DOHH2 (cell line): ENCODE measurements at regions not wholly inside any gene's neighbourhood (a gene's known extent, or its start where the extent isn't known, plus 50 kb on each side); places are given as distances from the start of the nearest gene placed in this dataset.

ENCODE experiments used
- H3F3A ChIP-seq: fragments of 200-600 bp; sonication (generic), shearing (Covaris generic); 2 replicates; pipeline ENCODE4 v1.6.0; 2016; ENCODE audit warnings: antibody characterized with exemption, mild to moderate bottlenecking; ENCODE audit not compliant: control insufficient read depth, insufficient read depth
- H3K27ac ChIP-seq: fragments of 200-600 bp; sonication (generic); 2 replicates; pipeline ENCODE4 v1.5.1; 2014; ENCODE audit warnings: low read depth, mild to moderate bottlenecking, low read length, moderate library complexity
- H3K27me3 ChIP-seq: fragments of 200-600 bp; sonication (generic); 2 replicates; pipeline ENCODE4 v1.6.1; 2014; ENCODE audit warnings: mild to moderate bottlenecking, low read length, mixed read lengths; ENCODE audit not compliant: control insufficient read depth
- H3K36me3 ChIP-seq: fragments of 200-600 bp; sonication (generic); 2 replicates; pipeline ENCODE4 v1.6.1; 2014; ENCODE audit warnings: mild to moderate bottlenecking, low read length, moderate library complexity, mixed read lengths; ENCODE audit not compliant: control insufficient read depth
- H3K4me1 ChIP-seq: fragments of 200-600 bp; sonication (generic); 2 replicates; pipeline ENCODE4 v1.6.1; 2014; ENCODE audit warnings: mild to moderate bottlenecking, low read length, mixed read lengths; ENCODE audit not compliant: control insufficient read depth
- H3K4me2 ChIP-seq: fragments of 200-600 bp; sonication (generic); 2 replicates; pipeline ENCODE4 v1.6.0; 2014; ENCODE audit warnings: mild to moderate bottlenecking, low read length, moderate library complexity
- H3K4me3 ChIP-seq: fragments of 200-600 bp; sonication (generic); 2 replicates; pipeline ENCODE4 v1.5.1; 2014; ENCODE audit warnings: mild to moderate bottlenecking, low read length, mixed read lengths
- H3K79me2 ChIP-seq: fragments of 200-600 bp; sonication (generic); 2 replicates; pipeline ENCODE4 v1.6.1; 2014; ENCODE audit warnings: mild to moderate bottlenecking, low read length, mixed read lengths; ENCODE audit not compliant: control insufficient read depth
- H3K9me2 ChIP-seq: fragments of 200-600 bp; sonication (generic); replicated peaks from 2 replicates; pipeline ENCODE4 v1.6.1; 2014; ENCODE audit warnings: mild to moderate bottlenecking, low read length, mixed read lengths; ENCODE audit not compliant: control insufficient read depth
- H3K9me3 ChIP-seq: fragments of 200-600 bp; sonication (generic); 2 replicates; pipeline ENCODE4 v1.6.1; 2014; ENCODE audit warnings: antibody characterized with exemption, low read length, mixed read lengths; ENCODE audit not compliant: control insufficient read depth, insufficient read depth
- H4K20me1 ChIP-seq: fragments of 200-600 bp; sonication (generic); 2 replicates; pipeline ENCODE4 v1.6.0; 2014; ENCODE audit warnings: low read depth, mild to moderate bottlenecking, antibody characterized with exemption, low read length, moderate library complexity; ENCODE audit not compliant: control insufficient read depth, insufficient read depth
- CTCF ChIP-seq: fragments of 200-600 bp; sonication (generic); IDR thresholded peaks from one replicate; pipeline ENCODE4 v1.5.1; 2014; ENCODE audit warnings: antibody characterized with exemption, mild to moderate bottlenecking, low read depth, low read length; ENCODE audit not compliant: poor library complexity, severe bottlenecking
- EZH2phosphoT487 ChIP-seq: fragments of 200-600 bp; sonication (generic); IDR thresholded peaks from 2 replicates; pipeline ENCODE4 v1.6.1; 2017; ENCODE audit warnings: borderline replicate concordance, mild to moderate bottlenecking, antibody characterized with exemption, low read length, moderate library complexity, mixed read lengths

DNA sequence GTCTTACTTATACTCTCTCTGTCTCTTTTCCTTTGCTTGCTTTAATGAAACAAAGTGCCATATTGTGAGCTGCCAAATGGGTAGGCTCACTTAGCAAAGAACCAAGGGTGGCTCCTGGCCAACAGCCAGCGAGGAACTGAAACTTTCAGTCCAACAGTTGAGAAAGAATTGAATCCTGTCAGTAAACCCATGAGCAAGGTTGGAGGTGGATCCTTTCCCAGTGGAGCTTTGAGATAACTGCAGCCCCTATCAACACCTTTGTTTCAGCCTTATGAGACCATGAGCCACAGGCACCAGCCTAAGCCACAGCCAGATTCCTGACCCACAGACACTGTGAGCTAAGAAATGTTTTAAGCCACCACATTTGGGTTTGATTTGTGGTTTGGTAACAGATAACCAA is 362.2 kb downstream of the PDGFC start:
- no peaks in the 10 kb centered on the region for H3K79me2 ChIP-seq
- no peak overlapping the region for H3K27ac ChIP-seq
- no peaks in the 10 kb centered on the region for H3K9me2 ChIP-seq
- TF ChIP-seq EZH2phosphoT487 (no peak), CTCF (no peak)
- no peaks in the 10 kb centered on the region for H3K27me3 ChIP-seq
- no peak overlapping the region for H3K4me3 ChIP-seq
- H3K4me2 ChIP-seq, result no peak overlapping the region
- H3K4me1 ChIP-seq, result no peaks in the 10 kb centered on the region
- no peaks in the 10 kb centered on the region for H4K20me1 ChIP-seq
- no peaks in the 10 kb centered on the region for H3K9me3 ChIP-seq
- H3F3A ChIP-seq, result no peaks in the 10 kb centered on the region
- H3K36me3 ChIP-seq, result no peaks in the 10 kb centered on the region

- no peaks in the 10 kb centered on the region for H3K36me3 ChIP-seq
- H3K27me3 ChIP-seq, result no peaks in the 10 kb centered on the region
- no peaks in the 10 kb centered on the region for H3K79me2 ChIP-seq
- H3K9me2 ChIP-seq, result no peaks in the 10 kb centered on the region
- no peaks in the 10 kb centered on the region for H3F3A ChIP-seq
- no peak overlapping the region for H3K4me2 ChIP-seq
- no peaks in the 10 kb centered on the region for H3K4me1 ChIP-seq
- no peaks in the 10 kb centered on the region for H4K20me1 ChIP-seq
- H3K27ac ChIP-seq, result no peak overlapping the region
- H3K4me3 ChIP-seq, result no peak overlapping the region
- no peak for TF ChIP-seq EZH2phosphoT487
- TF ChIP-seq CTCF, result no peak
- H3K9me3 ChIP-seq, result no peaks in the 10 kb centered on the region
Measured at GRCh38 chr4:156608651-156609050, 362.9 kb downstream of the PDGFC start.

DNA sequence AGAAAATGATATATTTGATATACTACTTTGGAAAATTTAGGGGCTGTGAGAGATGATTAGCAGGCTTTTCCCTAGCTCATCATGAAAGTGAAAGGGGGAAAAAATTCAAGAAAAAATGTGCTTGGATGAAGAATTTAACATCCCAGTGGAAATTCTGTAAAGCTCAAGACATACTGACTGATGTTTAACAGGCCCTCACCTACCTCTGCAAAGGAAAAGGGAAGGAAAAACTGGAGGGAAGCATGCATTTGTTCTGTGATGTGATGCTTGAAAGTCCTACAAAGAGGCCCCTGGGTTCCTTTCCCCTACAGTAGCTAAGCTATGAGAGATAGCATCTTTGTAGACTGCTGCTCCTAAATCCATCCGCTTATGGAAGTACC is 364.1 kb downstream of the PDGFC start:
- Histone ChIP-seq H3K9me3 (no peaks in the 10 kb centered on the region), H3K79me2 (no peaks in the 10 kb centered on the region), H3K9me2 (no peaks in the 10 kb centered on the region), H4K20me1 (no peaks in the 10 kb centered on the region), H3K27ac (no peak overlapping the region), H3F3A (no peaks in the 10 kb centered on the region), H3K36me3 (no peaks in the 10 kb centered on the region), H3K4me3 (no peak overlapping the region), H3K4me1 (no peaks in the 10 kb centered on the region), H3K27me3 (no peaks in the 10 kb centered on the region), H3K4me2 (no peak overlapping the region)
- TF ChIP-seq EZH2phosphoT487 (no peak), CTCF (no peak)
